ENCODE measurements at regions not wholly inside any gene's neighbourhood (a gene's known extent, or its start where the extent isn't known, plus 50 kb on each side); places are given as distances from the start of the nearest gene placed in this dataset.

DNA sequence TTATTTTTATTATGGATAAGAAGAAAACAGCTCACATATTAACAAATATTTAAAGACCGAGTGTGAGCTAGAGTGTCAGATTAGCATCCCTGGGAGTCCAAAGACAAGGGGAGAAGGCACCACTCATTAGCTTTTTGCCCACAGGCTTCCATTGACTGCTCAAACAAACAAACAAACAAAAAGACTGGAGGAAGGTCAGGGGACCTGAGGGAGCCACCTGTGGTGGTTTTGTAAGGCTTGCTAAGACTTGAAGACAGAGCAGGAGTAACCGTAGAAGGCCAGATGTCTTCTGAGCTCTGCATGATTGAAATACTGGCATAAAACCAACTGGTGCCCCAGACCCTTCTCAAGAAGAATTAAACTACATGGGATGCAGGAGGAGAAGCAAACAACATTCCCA, 395.2 kb upstream of the CNTN5 start:
- Histone ChIP-seq H3K4me1 (ENCODE audit: control insufficient read depth in 2 of 2, insufficient read depth in 2 of 2, low read length in 2 of 2) (no peaks in the 10 kb centered on the region), H3K36me3 (ENCODE audit: control insufficient read depth in 2 of 2, insufficient read depth in 2 of 2, low read length in 1 of 2) (no peaks in the 10 kb centered on the region), H3K9me3 (ENCODE audit: control insufficient read depth in 2 of 2, insufficient read depth in 1 of 2, low read length in 1 of 2) (peaks cover 0 to 4% of the 10 kb centered on the region in 2 donors), H3K27ac (ENCODE audit: low read depth in 1 of 2, low read length in 1 of 2) (no peak overlapping the region), H3K27me3 (ENCODE audit: control insufficient read depth in 2 of 2, insufficient read depth in 1 of 2, low read length in 1 of 2) (no peaks in the 10 kb centered on the region), H3K4me3 (ENCODE audit: low read length in 2 of 2) (no peak overlapping the region)
- DNase-seq (ENCODE audit: low read depth in 6 of 9, low spot score in 9 of 9), result no peak
- 94% methylated on average over 2 of the region's 2 CpGs for WGBS

DNA sequence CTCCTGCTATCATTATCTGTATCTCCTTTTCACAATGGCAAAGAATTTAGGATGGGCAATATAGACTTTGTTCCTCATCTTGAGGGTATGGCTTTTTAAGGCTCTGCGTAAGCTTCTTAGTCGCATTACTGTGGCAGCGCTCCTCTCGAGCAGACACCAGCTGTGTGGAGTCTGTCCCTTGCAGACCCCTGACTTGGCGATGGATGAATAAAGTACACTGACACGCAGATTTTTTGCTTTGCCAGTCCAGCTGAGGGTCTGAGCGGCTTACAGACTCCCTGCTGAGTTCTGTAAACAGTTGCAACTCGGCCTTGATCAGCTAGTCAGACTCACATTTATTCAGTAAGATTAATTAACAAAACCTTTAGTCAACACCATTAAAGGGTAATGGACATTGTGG, 390.0 kb upstream of the CNTN5 start:
- H3K4me1 ChIP-seq (ENCODE audit: control insufficient read depth in 2 of 2, insufficient read depth in 2 of 2, low read length in 2 of 2), result no peaks in the 10 kb centered on the region
- WGBS, result 94% methylated on average over 8 of the region's 8 CpGs
- no peaks in the 10 kb centered on the region for H3K36me3 ChIP-seq (ENCODE audit: control insufficient read depth in 2 of 2, insufficient read depth in 2 of 2, low read length in 1 of 2)
- DNase-seq (ENCODE audit: low read depth in 6 of 9, low spot score in 9 of 9), result no peak
- no peaks in the 10 kb centered on the region for H3K27me3 ChIP-seq (ENCODE audit: control insufficient read depth in 2 of 2, insufficient read depth in 1 of 2, low read length in 1 of 2)
- no peak overlapping the region for H3K4me3 ChIP-seq (ENCODE audit: low read length in 2 of 2)
- H3K9me3 ChIP-seq (ENCODE audit: control insufficient read depth in 2 of 2, insufficient read depth in 1 of 2, low read length in 1 of 2), result no peaks in the 10 kb centered on the region
- H3K27ac ChIP-seq (ENCODE audit: low read depth in 1 of 2, low read length in 1 of 2), result no peak overlapping the region

DNA sequence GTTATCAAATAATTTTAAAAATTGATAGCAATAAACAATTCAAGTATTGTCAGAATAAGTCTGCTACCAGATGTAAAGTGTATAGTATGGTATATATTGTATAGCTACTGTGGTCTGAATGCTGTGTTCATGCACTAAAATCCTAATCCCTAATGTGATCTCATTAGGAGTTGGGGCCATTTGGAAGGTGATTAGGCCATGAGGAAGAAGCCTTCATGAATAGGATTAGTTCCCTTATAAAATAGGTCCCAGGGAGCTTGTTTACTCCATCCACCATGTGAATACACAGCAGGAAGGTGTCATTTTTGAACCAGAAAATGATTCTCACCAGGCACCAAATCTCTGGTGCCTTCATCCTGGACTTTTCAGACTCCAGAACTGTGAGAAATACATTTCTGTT, 363.0 kb upstream of the CNTN5 start:
- no peaks in the 10 kb centered on the region for H3K27me3 ChIP-seq (ENCODE audit: control insufficient read depth in 2 of 2, insufficient read depth in 1 of 2, low read length in 1 of 2)
- H3K27ac ChIP-seq (ENCODE audit: low read depth in 1 of 2, low read length in 1 of 2), result no peak overlapping the region
- no peak for DNase-seq (ENCODE audit: low read depth in 6 of 9, low spot score in 9 of 9)
- H3K36me3 ChIP-seq (ENCODE audit: control insufficient read depth in 2 of 2, insufficient read depth in 2 of 2, low read length in 1 of 2), result no peaks in the 10 kb centered on the region
- H3K4me1 ChIP-seq (ENCODE audit: control insufficient read depth in 2 of 2, insufficient read depth in 2 of 2, low read length in 2 of 2), result no peaks in the 10 kb centered on the region
- no peaks in the 10 kb centered on the region for H3K9me3 ChIP-seq (ENCODE audit: control insufficient read depth in 2 of 2, insufficient read depth in 1 of 2, low read length in 1 of 2)
- no peak overlapping the region for H3K4me3 ChIP-seq (ENCODE audit: low read length in 2 of 2)

DNA sequence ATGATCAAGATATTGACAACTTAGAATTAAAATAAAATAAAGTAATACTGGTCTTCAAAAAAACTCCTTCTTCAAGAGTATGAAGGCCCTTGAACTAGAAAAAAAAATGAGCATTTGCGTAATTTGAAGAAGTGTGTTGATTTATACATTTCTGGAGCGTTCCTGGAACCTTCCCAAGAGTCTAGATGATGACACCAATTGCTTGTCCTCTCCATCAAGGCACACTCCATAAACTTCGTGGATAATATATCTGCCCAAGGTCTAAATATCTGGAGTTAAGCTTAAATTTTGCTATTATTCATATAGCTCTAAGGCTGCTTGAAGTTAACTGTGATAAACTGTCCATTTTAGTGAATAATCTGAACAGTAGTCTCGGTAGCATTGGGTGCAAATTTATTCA, 361.3 kb upstream of the CNTN5 start:
- no peaks in the 10 kb centered on the region for H3K36me3 ChIP-seq (ENCODE audit: control insufficient read depth in 2 of 2, insufficient read depth in 2 of 2, low read length in 1 of 2)
- WGBS, result 86% methylated on average over 4 of the region's 4 CpGs

DNA sequence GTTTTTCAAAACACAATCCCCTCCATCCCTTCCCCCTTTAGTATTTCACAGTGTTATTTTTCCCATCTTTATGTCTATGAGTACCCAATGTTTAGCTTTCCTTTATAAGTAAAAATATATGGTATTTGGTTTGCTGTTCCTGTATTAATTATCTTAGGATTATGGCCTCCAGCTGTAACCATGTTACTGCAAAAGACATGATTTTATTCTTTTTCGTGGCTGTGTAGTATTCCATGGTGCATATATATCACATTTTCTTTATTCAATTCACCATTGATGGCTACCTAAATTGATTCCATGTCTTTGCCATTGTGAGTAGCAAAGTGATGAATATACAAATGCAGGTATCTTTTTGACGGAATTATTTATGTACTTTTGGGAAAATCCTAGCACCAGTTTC, 346.4 kb upstream of the CNTN5 start:
- no peak for DNase-seq (ENCODE audit: low read depth in 6 of 9, low spot score in 9 of 9)
- no peaks in the 10 kb centered on the region for H3K9me3 ChIP-seq (ENCODE audit: control insufficient read depth in 2 of 2, insufficient read depth in 1 of 2, low read length in 1 of 2)
- no peaks in the 10 kb centered on the region for H3K4me1 ChIP-seq (ENCODE audit: control insufficient read depth in 2 of 2, insufficient read depth in 2 of 2, low read length in 2 of 2)
- H3K4me3 ChIP-seq (ENCODE audit: low read length in 2 of 2), result no peak overlapping the region
- WGBS, result 87% methylated on average over 2 of the region's 2 CpGs
- no peaks in the 10 kb centered on the region for H3K27me3 ChIP-seq (ENCODE audit: control insufficient read depth in 2 of 2, insufficient read depth in 1 of 2, low read length in 1 of 2)
- no peak overlapping the region for H3K27ac ChIP-seq (ENCODE audit: low read depth in 1 of 2, low read length in 1 of 2)
- no peaks in the 10 kb centered on the region for H3K36me3 ChIP-seq (ENCODE audit: control insufficient read depth in 2 of 2, insufficient read depth in 2 of 2, low read length in 1 of 2)

More for the DNA sequence above, 361.3 kb upstream of the CNTN5 start:
- DNase-seq (ENCODE audit: low read depth in 6 of 9, low spot score in 9 of 9), result no peak
- H3K27ac ChIP-seq (ENCODE audit: low read depth in 1 of 2, low read length in 1 of 2), result no peak overlapping the region
- no peak overlapping the region for H3K4me3 ChIP-seq (ENCODE audit: low read length in 2 of 2)
- no peaks in the 10 kb centered on the region for H3K9me3 ChIP-seq (ENCODE audit: control insufficient read depth in 2 of 2, insufficient read depth in 1 of 2, low read length in 1 of 2)
- no peaks in the 10 kb centered on the region for H3K27me3 ChIP-seq (ENCODE audit: control insufficient read depth in 2 of 2, insufficient read depth in 1 of 2, low read length in 1 of 2)
- no peaks in the 10 kb centered on the region for H3K4me1 ChIP-seq (ENCODE audit: control insufficient read depth in 2 of 2, insufficient read depth in 2 of 2, low read length in 2 of 2)

DNA sequence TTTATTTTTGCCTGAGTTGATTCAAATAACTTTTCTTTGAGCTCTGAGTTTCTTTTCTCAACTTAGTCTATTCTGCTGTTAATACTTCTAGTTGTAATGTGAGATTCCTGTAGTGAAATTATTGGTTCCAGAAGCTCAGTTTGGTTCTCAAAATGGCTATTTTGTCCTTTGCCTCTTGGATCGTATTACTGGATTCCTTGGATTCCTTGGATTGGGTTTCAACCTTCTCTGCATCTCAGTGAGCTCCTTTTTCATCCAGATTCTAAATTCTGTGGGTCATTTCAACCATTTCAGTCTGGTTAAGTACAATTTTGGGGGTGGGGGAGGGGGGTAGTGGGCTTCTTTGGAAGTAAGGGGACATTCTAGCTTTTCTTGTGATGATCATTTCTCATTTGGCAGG, 341.1 kb upstream of the CNTN5 start:
- Histone ChIP-seq H3K27ac (ENCODE audit: low read depth in 1 of 2, low read length in 1 of 2) (no peak overlapping the region), H3K27me3 (ENCODE audit: control insufficient read depth in 2 of 2, insufficient read depth in 1 of 2, low read length in 1 of 2) (no peaks in the 10 kb centered on the region), H3K9me3 (ENCODE audit: control insufficient read depth in 2 of 2, insufficient read depth in 1 of 2, low read length in 1 of 2) (peaks cover 3 to 13% of the 10 kb centered on the region in 2 donors), H3K36me3 (ENCODE audit: control insufficient read depth in 2 of 2, insufficient read depth in 2 of 2, low read length in 1 of 2) (no peaks in the 10 kb centered on the region), H3K4me1 (ENCODE audit: control insufficient read depth in 2 of 2, insufficient read depth in 2 of 2, low read length in 2 of 2) (no peaks in the 10 kb centered on the region), H3K4me3 (ENCODE audit: low read length in 2 of 2) (no peak overlapping the region)
- WGBS, result 87% methylated on average over 1 of the region's 1 CpG
- no peak for DNase-seq (ENCODE audit: low read depth in 6 of 9, low spot score in 9 of 9)

DNA sequence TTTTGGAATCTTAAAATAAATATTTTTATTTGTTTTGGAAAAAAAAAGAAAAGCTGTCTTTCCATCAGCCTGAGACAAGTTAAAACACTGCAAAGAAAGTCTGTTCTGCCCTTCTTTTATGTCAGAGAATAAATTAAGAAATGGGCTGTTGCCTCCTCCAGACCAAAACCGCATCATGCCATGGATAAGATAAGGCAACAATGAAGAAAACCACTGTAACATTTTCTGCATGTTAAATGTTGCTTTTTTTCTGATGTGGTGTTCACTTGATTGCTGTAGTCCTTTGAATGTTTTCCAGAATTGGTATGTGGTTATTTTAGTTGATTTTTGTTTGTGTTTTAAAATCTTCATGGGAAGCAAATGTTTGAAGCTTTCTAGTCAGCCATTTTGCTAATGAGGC, 319.2 kb upstream of the CNTN5 start:
- Histone ChIP-seq H3K36me3 (ENCODE audit: control insufficient read depth in 2 of 2, insufficient read depth in 2 of 2, low read length in 1 of 2) (no peaks in the 10 kb centered on the region), H3K27ac (ENCODE audit: low read depth in 1 of 2, low read length in 1 of 2) (no peak overlapping the region), H3K4me3 (ENCODE audit: low read length in 2 of 2) (no peak overlapping the region), H3K4me1 (ENCODE audit: control insufficient read depth in 2 of 2, insufficient read depth in 2 of 2, low read length in 2 of 2) (no peaks in the 10 kb centered on the region), H3K27me3 (ENCODE audit: control insufficient read depth in 2 of 2, insufficient read depth in 1 of 2, low read length in 1 of 2) (no peaks in the 10 kb centered on the region), H3K9me3 (ENCODE audit: control insufficient read depth in 2 of 2, insufficient read depth in 1 of 2, low read length in 1 of 2) (no peaks in the 10 kb centered on the region)
- 94% methylated on average over 1 of the region's 1 CpG for WGBS
- no peak for DNase-seq (ENCODE audit: low read depth in 6 of 9, low spot score in 9 of 9)

DNA sequence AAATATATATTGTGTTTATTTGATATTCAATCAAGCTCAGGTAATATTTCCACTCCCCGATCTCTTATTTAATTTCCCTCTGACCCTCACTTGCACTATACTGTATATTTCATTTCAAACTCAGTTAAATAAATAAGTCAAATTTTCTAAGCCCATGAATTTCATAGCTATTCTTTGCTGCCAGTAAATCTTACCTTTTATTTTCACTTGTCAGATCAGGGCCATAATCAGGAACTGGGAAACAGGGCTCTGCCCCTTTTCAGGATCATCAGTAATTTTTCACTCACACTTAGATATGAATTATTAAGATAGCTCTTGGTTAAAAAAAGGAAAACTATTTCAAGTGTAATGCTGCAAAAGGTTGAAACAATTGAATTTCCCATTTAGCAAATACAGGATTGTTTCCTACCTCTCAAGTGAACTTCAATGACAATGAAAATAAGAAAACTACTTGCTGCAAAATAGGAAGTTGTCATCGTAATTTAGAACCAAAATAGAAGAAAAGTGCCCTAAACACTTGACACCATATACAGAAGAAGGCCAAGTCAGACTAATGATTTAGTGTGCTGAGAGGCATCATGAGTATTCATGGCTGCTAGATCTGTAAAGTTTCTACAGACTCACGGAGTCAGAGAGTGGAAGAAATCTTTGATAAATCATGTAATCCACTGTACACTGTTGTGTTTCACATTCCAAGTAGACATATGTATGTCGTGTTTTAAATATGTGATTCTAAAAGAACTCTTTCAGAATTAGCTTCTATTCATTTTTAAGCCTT, 316.8 kb upstream of the CNTN5 start:
- Histone ChIP-seq H3K27me3 (ENCODE audit: control insufficient read depth in 2 of 2, insufficient read depth in 1 of 2, low read length in 1 of 2) (no peaks in the 10 kb centered on the region), H3K9me3 (ENCODE audit: control insufficient read depth in 2 of 2, insufficient read depth in 1 of 2, low read length in 1 of 2) (no peaks in the 10 kb centered on the region), H3K4me1 (ENCODE audit: control insufficient read depth in 2 of 2, insufficient read depth in 2 of 2, low read length in 2 of 2) (no peaks in the 10 kb centered on the region), H3K4me3 (ENCODE audit: low read length in 2 of 2) (no peak overlapping the region), H3K36me3 (ENCODE audit: control insufficient read depth in 2 of 2, insufficient read depth in 2 of 2, low read length in 1 of 2) (no peaks in the 10 kb centered on the region), H3K27ac (ENCODE audit: low read depth in 1 of 2, low read length in 1 of 2) (no peak overlapping the region)
- WGBS, result 76% methylated on average over 4 of the region's 4 CpGs
- DNase-seq (ENCODE audit: low read depth in 6 of 9, low spot score in 9 of 9), result no peak

DNA sequence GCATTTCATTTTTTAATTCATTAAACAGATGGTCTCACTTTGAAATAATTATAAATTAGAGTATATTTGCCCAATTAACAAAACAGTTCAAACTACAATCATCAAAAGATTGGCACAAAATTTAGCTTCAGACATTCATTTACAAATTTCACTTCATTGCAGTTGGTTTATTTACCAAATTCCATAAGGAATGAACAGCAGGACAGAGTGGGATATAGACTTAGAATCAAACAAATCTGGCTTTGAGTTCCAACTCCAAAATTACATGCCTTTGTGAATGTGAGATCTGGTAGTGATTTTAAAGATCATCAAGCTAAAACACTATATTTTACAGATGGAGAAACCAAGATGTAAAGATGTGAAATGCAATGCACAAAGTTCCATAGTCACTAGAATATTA, 310.7 kb upstream of the CNTN5 start:
- no peaks in the 10 kb centered on the region for H3K9me3 ChIP-seq (ENCODE audit: control insufficient read depth in 2 of 2, insufficient read depth in 1 of 2, low read length in 1 of 2)
- no peak overlapping the region for H3K4me3 ChIP-seq (ENCODE audit: low read length in 2 of 2)
- DNase-seq (ENCODE audit: low read depth in 6 of 9, low spot score in 9 of 9), result no peak
- no peak overlapping the region for H3K27ac ChIP-seq (ENCODE audit: low read depth in 1 of 2, low read length in 1 of 2)
- H3K36me3 ChIP-seq (ENCODE audit: control insufficient read depth in 2 of 2, insufficient read depth in 2 of 2, low read length in 1 of 2), result no peaks in the 10 kb centered on the region
- H3K27me3 ChIP-seq (ENCODE audit: control insufficient read depth in 2 of 2, insufficient read depth in 1 of 2, low read length in 1 of 2), result no peaks in the 10 kb centered on the region
- H3K4me1 ChIP-seq (ENCODE audit: control insufficient read depth in 2 of 2, insufficient read depth in 2 of 2, low read length in 2 of 2), result no peaks in the 10 kb centered on the region
